HepG2 (cell line): ENCODE measurements at regions not wholly inside any gene's neighbourhood (a gene's known extent, or its start where the extent isn't known, plus 50 kb on each side); places are given as distances from the start of the nearest gene placed in this dataset.

ENCODE experiments used
- ATAC-seq: fragments of 200-7000 bp; cut with Tn5 transposase; 3 replicates; pipeline ENCODE4 v1.9.1; 2020; ENCODE audit warnings: mild to moderate bottlenecking, moderate library complexity
- BruUV-seq: library from RNA; stranded (reverse); fragments of 400-500 nt; replicated peaks from 2 replicates; lab custom pipeline; 2021; lab: Mats Ljungman, UMichigan
- CTCF ChIA-PET: fragments of 300-600 bp; formaldehyde crosslinking; extraction: SDS; loops from one replicate; lab custom pipeline; 2021; ENCODE audit warnings: low total read pairs, inconsistent platforms, low intra/inter-chr PET ratio; lab: Yijun Ruan, JAX
- POLR2A ChIA-PET: fragments of 350-600 bp; sonication (Branson Sonifier 250); formaldehyde crosslinking; loops from one replicate; lab custom pipeline; 2020; ENCODE audit warnings: antibody characterized with exemption, inconsistent platforms; lab: Yijun Ruan, JAX
- DNase-seq: peaks from one replicate; pipeline ENCODE4 v3.0.0-alpha.2; 2015; ENCODE audit warnings: low spot score
- FAIRE-seq: peaks from 3 replicates; lab custom pipeline; 2011; peaks lifted over from hg19 to GRCh38; lab: Jason Lieb, UNC
- H2AFZ ChIP-seq: one replicate; pipeline ENCODE4 v1.6.1; 2011; ENCODE audit warnings: low read length, inconsistent platforms
- H3K27ac ChIP-seq: fragments of 300-600 bp; 3 replicates; pipeline ENCODE4 v1.8.0; 2011; ENCODE audit warnings: mixed run types, mild to moderate bottlenecking, mixed read lengths, low read length, inconsistent platforms; ENCODE audit not compliant: insufficient read depth; ENCODE audit errors: extremely low read length
- H3K27me3 ChIP-seq, 2 experiments: fragments of 200-600 bp in 1 of 2; 2 replicates in 1 of 2; 3 replicates in 1 of 2; pipeline versions ENCODE4 v1.6.0 to v1.8.0; 2011; ENCODE audit warnings: low read length in 2 of 2, mild to moderate bottlenecking in 2 of 2, moderate library complexity in 2 of 2, inconsistent platforms in 1 of 2; ENCODE audit not compliant: insufficient read depth in 2 of 2, control insufficient read depth in 1 of 2
- H3K36me3 ChIP-seq, 2 experiments: fragments of 200-600 bp in 1 of 2; replicated peaks in 1 of 2; 2 replicates in 1 of 2; 3 replicates in 1 of 2; pipeline versions ENCODE4 v1.5.1 to v1.8.0; 2011; ENCODE audit warnings: low read length in 2 of 2, inconsistent platforms in 1 of 2; ENCODE audit not compliant: insufficient read depth in 2 of 2, control insufficient read depth in 1 of 2
- H3K4me1 ChIP-seq: 2 replicates; pipeline ENCODE4 v1.5.1; 2012; ENCODE audit warnings: low read length, inconsistent platforms; ENCODE audit not compliant: insufficient read depth
- H3K4me2 ChIP-seq: 2 replicates; pipeline ENCODE4 v1.6.0; 2011; ENCODE audit warnings: low read depth, low read length, inconsistent platforms
- H3K4me3 ChIP-seq, 3 experiments: fragments of 200-600 bp in 1 of 3; sonication (generic), shearing (Covaris generic) in 1 of 3; replicated peaks in 1 of 3; 2 replicates each; pipeline ENCODE4 v1.5.1; 2011 to 2016; ENCODE audit warnings: low read length in 3 of 3, inconsistent platforms in 2 of 3, low read depth in 2 of 3, mild to moderate bottlenecking in 2 of 3, control low read depth in 1 of 3, mixed read lengths in 1 of 3; ENCODE audit not compliant: insufficient read depth in 1 of 3
- H3K79me2 ChIP-seq: one replicate; pipeline ENCODE4 v1.6.1; 2011; ENCODE audit warnings: low read length, inconsistent platforms; ENCODE audit not compliant: insufficient read depth
- H3K9ac ChIP-seq: 2 replicates; pipeline ENCODE4 v1.6.0; 2011; ENCODE audit warnings: mild to moderate bottlenecking, low read depth, low read length, inconsistent platforms; ENCODE audit not compliant: insufficient read depth
- H3K9me3 ChIP-seq: 2 replicates; pipeline ENCODE4 v1.5.1; 2012; ENCODE audit warnings: mild to moderate bottlenecking, low read length
- H4K20me1 ChIP-seq: 2 replicates; pipeline ENCODE4 v1.6.0; 2011; ENCODE audit warnings: inconsistent platforms, mild to moderate bottlenecking, low read length, moderate library complexity; ENCODE audit not compliant: insufficient read depth
- ATRX ChIP-seq: sonication (generic); formaldehyde crosslinking; IDR thresholded peaks from 2 replicates; pipeline ENCODE4 v1.4.0; 2020; ENCODE audit warnings: missing genetic modification reagents, borderline replicate concordance
- FUBP1 ChIP-seq: sonication (generic); formaldehyde crosslinking; IDR thresholded peaks from 2 replicates; pipeline ENCODE4 v1.5.1; 2020; ENCODE audit warnings: missing genetic modification reagents, mild to moderate bottlenecking, borderline replicate concordance
- HMGXB4 ChIP-seq, 2 experiments: sonication (generic) in 1 of 2; formaldehyde crosslinking in 1 of 2; IDR thresholded peaks; 2 replicates each; pipeline versions ENCODE4 v1.4.0 to v1.6.1; 2018 to 2020; ENCODE audit warnings: missing genetic modification reagents in 2 of 2, borderline replicate concordance in 1 of 2, low read depth in 1 of 2, mild to moderate bottlenecking in 1 of 2, missing biosample characterization in 1 of 2
- MED13 ChIP-seq: sonication (generic); formaldehyde crosslinking; IDR thresholded peaks from 2 replicates; pipeline ENCODE4 v1.5.0; 2020; ENCODE audit warnings: missing genetic modification reagents
- PHF21A ChIP-seq: sonication (generic); formaldehyde crosslinking; IDR thresholded peaks from 2 replicates; pipeline ENCODE4 v1.5.0; 2020; ENCODE audit warnings: mild to moderate bottlenecking, missing genetic modification reagents
- PREB ChIP-seq: sonication (generic); formaldehyde crosslinking; IDR thresholded peaks from 2 replicates; pipeline ENCODE4 v1.4.0; 2020; ENCODE audit warnings: missing genetic modification reagents
- SPEN ChIP-seq: sonication (generic); formaldehyde crosslinking; IDR thresholded peaks from 2 replicates; pipeline ENCODE4 v1.5.1; 2020; ENCODE audit warnings: low read depth, mild to moderate bottlenecking, missing genetic modification reagents
- whole genome bisulfite sequencing: methylation state at CpG from one replicate; pipeline ENCODE4 v1.1.6; 2017; ENCODE audit warnings: low lambda C conversion rate; 5-methylcytosine and 5-hydroxymethylcytosine counted together
- in situ Hi-C: cut with HindIII; loops from 2 replicates; pipeline ENCODE4 v1.10.0; 2017; ENCODE audit warnings: low pct_unique_long_range_greater_than_20kb; ENCODE audit not compliant: extremely low pct_ligation_motif_present
- intact Hi-C: fragments of 100-400 bp; cut with micrococcal nuclease; formaldehyde crosslinking; loops from one replicate; pipeline ENCODE4 v1.10.0; 2022; ENCODE audit not compliant: unreplicated experiment
- TF ChIP-seq, protein P1 (sequence below): sonication (generic); formaldehyde crosslinking; IDR thresholded peaks from 2 replicates; pipeline ENCODE4 v1.5.0; 2020; ENCODE audit warnings: mild to moderate bottlenecking, missing genetic modification reagents
- TF ChIP-seq, protein P2 (sequence below): sonication (generic); formaldehyde crosslinking; IDR thresholded peaks from 2 replicates; pipeline ENCODE4 v1.5.0; 2020; ENCODE audit warnings: missing genetic modification reagents

DNA sequence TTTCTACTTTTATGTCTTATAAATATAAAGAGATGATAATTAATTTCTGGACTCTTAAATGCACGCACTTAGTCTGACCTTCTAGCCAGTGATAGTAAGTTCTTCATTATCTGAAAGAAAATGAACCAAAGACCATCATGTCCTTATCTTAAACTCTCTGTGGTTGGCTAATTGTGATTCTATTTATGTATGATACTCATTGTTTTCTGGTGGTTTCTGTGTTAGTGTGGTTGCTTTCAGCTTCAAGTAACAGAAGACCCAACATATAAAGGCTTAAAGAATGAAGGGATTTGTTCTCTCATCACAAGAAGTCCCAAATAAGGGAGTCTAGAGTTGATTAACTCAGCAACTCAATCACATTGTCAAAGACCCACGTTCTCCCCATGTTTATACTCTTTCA, 225.2 kb upstream of the TANK start (continued):
- TF ChIP-seq, protein P1, sequence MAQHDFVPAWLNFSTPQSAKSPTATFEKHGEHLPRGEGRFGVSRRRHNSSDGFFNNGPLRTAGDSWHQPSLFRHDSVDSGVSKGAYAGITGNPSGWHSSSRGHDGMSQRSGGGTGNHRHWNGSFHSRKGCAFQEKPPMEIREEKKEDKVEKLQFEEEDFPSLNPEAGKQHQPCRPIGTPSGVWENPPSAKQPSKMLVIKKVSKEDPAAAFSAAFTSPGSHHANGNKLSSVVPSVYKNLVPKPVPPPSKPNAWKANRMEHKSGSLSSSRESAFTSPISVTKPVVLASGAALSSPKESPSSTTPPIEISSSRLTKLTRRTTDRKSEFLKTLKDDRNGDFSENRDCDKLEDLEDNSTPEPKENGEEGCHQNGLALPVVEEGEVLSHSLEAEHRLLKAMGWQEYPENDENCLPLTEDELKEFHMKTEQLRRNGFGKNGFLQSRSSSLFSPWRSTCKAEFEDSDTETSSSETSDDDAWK (CRISPR knock-in tag), result no peak

DNA sequence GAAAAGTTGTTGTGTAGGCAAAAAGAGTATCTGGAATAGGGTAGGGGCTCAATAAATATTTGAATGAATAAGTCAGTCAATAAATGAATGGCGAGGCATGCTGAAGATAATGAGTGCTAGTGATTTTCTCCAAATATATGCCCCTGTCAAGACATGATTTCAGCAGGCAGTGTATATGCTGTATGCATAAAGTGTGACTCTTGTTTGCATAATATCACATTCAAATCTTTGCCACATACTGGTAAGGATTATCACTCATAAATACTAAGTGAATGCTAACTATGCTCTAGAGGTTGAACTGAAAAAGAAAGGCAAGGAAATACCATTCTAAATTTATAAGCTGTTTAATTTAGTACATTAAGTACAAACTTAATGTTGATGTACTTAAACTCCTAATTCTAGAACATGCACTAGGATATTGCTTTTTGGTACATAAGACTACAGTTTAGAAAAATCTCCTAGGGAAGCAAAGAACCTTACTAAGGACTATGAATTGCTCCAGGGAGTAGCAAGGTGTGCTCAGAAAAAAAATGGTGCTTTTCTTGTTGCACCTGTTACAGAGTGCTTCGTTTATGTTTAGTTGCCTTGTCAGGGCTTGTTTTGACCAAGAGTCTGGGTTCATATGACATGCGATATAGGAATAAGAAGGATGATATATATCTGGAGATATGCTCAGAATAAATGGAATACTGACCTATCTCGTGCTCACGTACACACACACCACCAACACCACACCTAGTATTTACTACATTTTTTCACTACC, 224.0 kb upstream of the TANK start:
- CTCF ChIA-PET, result no interaction called here

More for the DNA sequence above, 224.0 kb upstream of the TANK start:
- POLR2A ChIA-PET, result no interaction called here
- Histone ChIP-seq H3K27me3 (no peaks in the 10 kb centered on the region), H3K4me3 (no peak overlapping the region), H3K36me3 (no peaks in the 10 kb centered on the region), H3K79me2 (no peaks in the 10 kb centered on the region), H3K9me3 (no peaks in the 10 kb centered on the region), H3K9ac (no peak overlapping the region), H3K4me2 (no peak overlapping the region), H2AFZ (no peak overlapping the region), H4K20me1 (no peaks in the 10 kb centered on the region), H3K4me1 (peaks cover 10% of the 10 kb centered on the region), H3K27ac (no peak overlapping the region)
- ATAC-seq (no peak), FAIRE-seq (no peak), DNase-seq (no peak)
- intact Hi-C loops (no loop called here), in situ Hi-C loops (no loop called here)
- WGBS, result 23% methylated on average over 5 of the region's 5 CpGs
- BruUV-seq, result no TSS peak
- TF ChIP-seq HMGXB4 (CRISPR knock-in tag; IDR thresholded peaks at IDR 0.05; ENCODE audit: borderline replicate concordance in 1 of 2, low read depth in 1 of 2) (no peak), FUBP1 (CRISPR knock-in tag) (no peak), PHF21A (no peak), ATRX (CRISPR knock-in tag) (no peak), PREB (no peak), MED13 (no peak), SPEN (no peak)
- TF ChIP-seq, protein P2, sequence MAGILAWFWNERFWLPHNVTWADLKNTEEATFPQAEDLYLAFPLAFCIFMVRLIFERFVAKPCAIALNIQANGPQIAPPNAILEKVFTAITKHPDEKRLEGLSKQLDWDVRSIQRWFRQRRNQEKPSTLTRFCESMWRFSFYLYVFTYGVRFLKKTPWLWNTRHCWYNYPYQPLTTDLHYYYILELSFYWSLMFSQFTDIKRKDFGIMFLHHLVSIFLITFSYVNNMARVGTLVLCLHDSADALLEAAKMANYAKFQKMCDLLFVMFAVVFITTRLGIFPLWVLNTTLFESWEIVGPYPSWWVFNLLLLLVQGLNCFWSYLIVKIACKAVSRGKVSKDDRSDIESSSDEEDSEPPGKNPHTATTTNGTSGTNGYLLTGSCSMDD, result no peak
